Loucy (cell line): ENCODE measurements at regions not wholly inside any gene's neighbourhood (a gene's known extent, or its start where the extent isn't known, plus 50 kb on each side); places are given as distances from the start of the nearest gene placed in this dataset.

Experiments used
- EZH2phosphoT487 ChIP-seq: fragments of 200-600 bp; IDR thresholded peaks from 2 replicates; pipeline ENCODE4 v1.6.1; 2018; ENCODE audit warnings: antibody characterized with exemption, mild to moderate bottlenecking, moderate library complexity, borderline replicate concordance
- TF ChIP-seq, protein P1 (sequence below): fragments of 200-600 bp; sonication (generic); conservative IDR thresholded peaks from 2 replicates; pipeline ENCODE4 v1.5.1; 2014; ENCODE audit warnings: mild to moderate bottlenecking, antibody characterized with exemption, low read length

DNA sequence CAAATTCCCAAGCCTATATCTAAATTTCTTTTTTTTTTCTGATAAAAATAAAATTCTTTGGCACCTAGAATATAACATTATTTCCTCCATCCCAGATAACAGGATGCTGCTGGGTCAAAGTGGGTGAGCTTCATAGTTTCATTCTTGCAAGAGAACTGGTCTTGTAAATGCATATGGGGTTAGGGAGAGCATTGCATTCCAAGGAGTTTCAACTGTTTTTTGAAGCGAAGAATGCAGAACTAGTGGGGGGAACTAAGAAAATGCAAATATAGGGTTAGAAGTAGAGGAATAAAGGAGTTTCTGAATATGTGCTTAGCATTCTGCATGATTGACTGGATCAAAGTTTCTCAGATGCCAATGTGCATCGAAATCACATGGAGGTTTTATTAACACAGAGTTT is 347.2 kb upstream of the XYLT1 start:
- TF ChIP-seq, protein P1, sequence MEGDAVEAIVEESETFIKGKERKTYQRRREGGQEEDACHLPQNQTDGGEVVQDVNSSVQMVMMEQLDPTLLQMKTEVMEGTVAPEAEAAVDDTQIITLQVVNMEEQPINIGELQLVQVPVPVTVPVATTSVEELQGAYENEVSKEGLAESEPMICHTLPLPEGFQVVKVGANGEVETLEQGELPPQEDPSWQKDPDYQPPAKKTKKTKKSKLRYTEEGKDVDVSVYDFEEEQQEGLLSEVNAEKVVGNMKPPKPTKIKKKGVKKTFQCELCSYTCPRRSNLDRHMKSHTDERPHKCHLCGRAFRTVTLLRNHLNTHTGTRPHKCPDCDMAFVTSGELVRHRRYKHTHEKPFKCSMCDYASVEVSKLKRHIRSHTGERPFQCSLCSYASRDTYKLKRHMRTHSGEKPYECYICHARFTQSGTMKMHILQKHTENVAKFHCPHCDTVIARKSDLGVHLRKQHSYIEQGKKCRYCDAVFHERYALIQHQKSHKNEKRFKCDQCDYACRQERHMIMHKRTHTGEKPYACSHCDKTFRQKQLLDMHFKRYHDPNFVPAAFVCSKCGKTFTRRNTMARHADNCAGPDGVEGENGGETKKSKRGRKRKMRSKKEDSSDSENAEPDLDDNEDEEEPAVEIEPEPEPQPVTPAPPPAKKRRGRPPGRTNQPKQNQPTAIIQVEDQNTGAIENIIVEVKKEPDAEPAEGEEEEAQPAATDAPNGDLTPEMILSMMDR = no peak
- TF ChIP-seq EZH2phosphoT487 = no peak
